NB4 (cell line): ENCODE measurements at regions not wholly inside any gene's neighbourhood (a gene's known extent, or its start where the extent isn't known, plus 50 kb on each side); places are given as distances from the start of the nearest gene placed in this dataset.

Experiments used
- MAX ChIP-seq: IDR thresholded peaks from 2 replicates; pipeline ENCODE4 v1.6.1; 2011; ENCODE audit warnings: low read depth, low read length
- TF ChIP-seq, protein P1 (sequence below): IDR thresholded peaks from one replicate; pipeline ENCODE4 v1.5.1; 2012; ENCODE audit warnings: low read depth, low read length

- TF ChIP-seq, protein P1, sequence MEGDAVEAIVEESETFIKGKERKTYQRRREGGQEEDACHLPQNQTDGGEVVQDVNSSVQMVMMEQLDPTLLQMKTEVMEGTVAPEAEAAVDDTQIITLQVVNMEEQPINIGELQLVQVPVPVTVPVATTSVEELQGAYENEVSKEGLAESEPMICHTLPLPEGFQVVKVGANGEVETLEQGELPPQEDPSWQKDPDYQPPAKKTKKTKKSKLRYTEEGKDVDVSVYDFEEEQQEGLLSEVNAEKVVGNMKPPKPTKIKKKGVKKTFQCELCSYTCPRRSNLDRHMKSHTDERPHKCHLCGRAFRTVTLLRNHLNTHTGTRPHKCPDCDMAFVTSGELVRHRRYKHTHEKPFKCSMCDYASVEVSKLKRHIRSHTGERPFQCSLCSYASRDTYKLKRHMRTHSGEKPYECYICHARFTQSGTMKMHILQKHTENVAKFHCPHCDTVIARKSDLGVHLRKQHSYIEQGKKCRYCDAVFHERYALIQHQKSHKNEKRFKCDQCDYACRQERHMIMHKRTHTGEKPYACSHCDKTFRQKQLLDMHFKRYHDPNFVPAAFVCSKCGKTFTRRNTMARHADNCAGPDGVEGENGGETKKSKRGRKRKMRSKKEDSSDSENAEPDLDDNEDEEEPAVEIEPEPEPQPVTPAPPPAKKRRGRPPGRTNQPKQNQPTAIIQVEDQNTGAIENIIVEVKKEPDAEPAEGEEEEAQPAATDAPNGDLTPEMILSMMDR = no peak
- TF ChIP-seq MAX = no peak
These were observed 105.8 kb upstream of the VIPR2 start for GRCh38 chr7:159250471-159250870.
